Pancreas (tissue), 10 donors: ENCODE measurements at regions not wholly inside any gene's neighbourhood (a gene's known extent, or its start where the extent isn't known, plus 50 kb on each side); places are given as distances from the start of the nearest gene placed in this dataset.

Experiments used
- ATAC-seq, 4 donors: fragments of 200-7000 bp; cut with Tn5 transposase; one replicate each; pipeline versions ENCODE4 v1.8.0 to v1.9.1; 2020; ENCODE audit warnings: mild to moderate bottlenecking in 4 of 4, moderate library complexity in 4 of 4
- DNase-seq, 6 donors: peaks; one replicate each; pipeline ENCODE4 v3.0.0-alpha.2; 2020
- FAIRE-seq: peaks from 2 replicates; lab custom pipeline; 2012; peaks lifted over from hg19 to GRCh38; lab: Jason Lieb, UNC
- H3K27ac ChIP-seq, 4 donors: fragments of 200-600 bp; sonication (generic); 1 replicate in 3 of 4; 2 replicates in 1 of 4; pipeline versions ENCODE4 v1.5.0 to v1.8.0; 2020
- H3K27me3 ChIP-seq, 4 donors: fragments of 200-600 bp; one replicate each; pipeline ENCODE4 v1.8.0; 2021
- H3K36me3 ChIP-seq, 3 donors: fragments of 200-600 bp; sonication (generic) in 1 of 3; one replicate each; pipeline versions ENCODE4 v1.5.0 to v1.8.0; 2020 to 2021
- H3K4me1 ChIP-seq, 3 donors: fragments of 200-600 bp; one replicate each; pipeline ENCODE4 v1.8.0; 2021
- H3K4me3 ChIP-seq, 4 donors: fragments of 200-600 bp; sonication (generic) in 2 of 4; one replicate each; pipeline versions ENCODE4 v1.5.0 to v1.8.0; 2020 to 2021
- H3K9me3 ChIP-seq, 4 donors: fragments of 200-600 bp; one replicate each; pipeline ENCODE4 v1.8.0; 2021
- CTCF ChIP-seq, 4 donors: fragments of 200-600 bp; sonication (generic) in 3 of 4; IDR thresholded peaks; one replicate each; pipeline versions ENCODE4 v1.5.0 to v1.8.0; 2021; ENCODE audit warnings: antibody characterized with exemption in 4 of 4
- WGBS, 2 donors: extraction: QIAGEN DNeasy Blood & Tissue Kit; methylation state at CpG; one replicate each; pipeline ENCODE4 v1.1.7; 2013; 5-methylcytosine and 5-hydroxymethylcytosine counted together
- intact Hi-C, 3 donors: fragments of 100-400 bp; cut with DNase I; formaldehyde crosslinking; loops; one replicate each; pipeline versions ENCODE4 v1.11.1 to v1.14.2; 2022
- donor health status: healthy with polysubstance abuse.
- donor health status: DM: no; HTN: no; CAD: no; lungs with moderate emphysema.
- donor health status: DM: no; HTN: no; CAD: no.
- donor health status: control.
- donor health status: control.
- donor health status: Bipolar disorder and iron deficiency.
- donor health status: DM: yes; HTN: yes; CAD: no.
- donor health status: DM: no; HTN: no; CAD: no.
- donor health status: DM: no; HTN: no; CAD: no.
- donor health status: DM: yes; HTN: yes; CAD: no.

GRCh38 chr6:28775052-28775376, 148.8 kb downstream of the TRIM27 start:
- no peak for FAIRE-seq
- no peaks in the 10 kb centered on the region for H3K36me3 ChIP-seq

DNA sequence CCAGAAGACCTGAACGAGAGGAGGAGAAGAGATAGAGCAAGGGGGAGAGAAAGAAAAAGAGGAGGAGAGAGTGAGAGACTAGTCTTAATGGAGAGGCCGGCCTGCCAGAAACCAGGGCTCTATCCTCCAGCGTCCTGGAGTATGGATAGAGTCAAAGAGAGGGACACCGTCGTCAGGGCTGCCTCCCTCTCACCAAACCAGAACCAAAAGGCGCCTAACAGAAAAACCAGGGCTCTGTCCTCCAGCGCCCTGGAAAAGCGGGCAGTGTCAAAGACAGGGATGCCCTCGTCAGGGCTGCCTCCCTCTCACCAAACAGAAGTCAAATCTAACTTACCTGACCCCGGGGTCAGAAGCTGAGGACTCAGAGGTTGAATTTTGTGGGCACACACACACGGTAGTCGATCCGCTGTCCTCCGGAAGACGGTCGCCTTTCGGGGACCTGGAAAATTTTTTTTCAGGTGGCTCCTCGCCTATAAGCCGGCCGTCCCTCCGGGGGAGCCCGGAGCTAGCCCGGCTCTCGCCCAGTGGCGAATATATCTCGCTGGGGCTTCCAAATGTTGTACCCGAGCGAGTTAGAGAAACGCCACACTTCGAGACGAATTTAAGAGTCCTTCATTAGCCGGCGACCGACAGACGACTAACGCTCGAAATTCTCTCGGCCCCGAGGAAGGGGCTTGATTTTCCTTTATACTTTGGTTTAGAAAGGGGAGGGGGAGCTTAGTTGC, 148.2 kb downstream of the TRIM27 start:
- FAIRE-seq = no peak
- intact Hi-C loops = no loop called here

More at GRCh38 chr6:28775052-28775376, 148.8 kb downstream of the TRIM27 start:
- DNase-seq (no peak), ATAC-seq (no peak)
- no peak for TF ChIP-seq CTCF (IDR thresholded peaks at IDR 0.05)
- no peak overlapping the region for H3K4me3 ChIP-seq
- WGBS, 2 donors = 3 to 4% methylated on average over 12 of the region's 12 CpGs
- intact Hi-C loops = no loop called here
- no peak overlapping the region for H3K27ac ChIP-seq
- H3K4me1 ChIP-seq = no peaks in the 10 kb centered on the region
- peaks cover 0 to 91% (median 14%) of the 10 kb centered on the region in 4 donors for H3K27me3 ChIP-seq
- no peaks in the 10 kb centered on the region for H3K9me3 ChIP-seq

DNA sequence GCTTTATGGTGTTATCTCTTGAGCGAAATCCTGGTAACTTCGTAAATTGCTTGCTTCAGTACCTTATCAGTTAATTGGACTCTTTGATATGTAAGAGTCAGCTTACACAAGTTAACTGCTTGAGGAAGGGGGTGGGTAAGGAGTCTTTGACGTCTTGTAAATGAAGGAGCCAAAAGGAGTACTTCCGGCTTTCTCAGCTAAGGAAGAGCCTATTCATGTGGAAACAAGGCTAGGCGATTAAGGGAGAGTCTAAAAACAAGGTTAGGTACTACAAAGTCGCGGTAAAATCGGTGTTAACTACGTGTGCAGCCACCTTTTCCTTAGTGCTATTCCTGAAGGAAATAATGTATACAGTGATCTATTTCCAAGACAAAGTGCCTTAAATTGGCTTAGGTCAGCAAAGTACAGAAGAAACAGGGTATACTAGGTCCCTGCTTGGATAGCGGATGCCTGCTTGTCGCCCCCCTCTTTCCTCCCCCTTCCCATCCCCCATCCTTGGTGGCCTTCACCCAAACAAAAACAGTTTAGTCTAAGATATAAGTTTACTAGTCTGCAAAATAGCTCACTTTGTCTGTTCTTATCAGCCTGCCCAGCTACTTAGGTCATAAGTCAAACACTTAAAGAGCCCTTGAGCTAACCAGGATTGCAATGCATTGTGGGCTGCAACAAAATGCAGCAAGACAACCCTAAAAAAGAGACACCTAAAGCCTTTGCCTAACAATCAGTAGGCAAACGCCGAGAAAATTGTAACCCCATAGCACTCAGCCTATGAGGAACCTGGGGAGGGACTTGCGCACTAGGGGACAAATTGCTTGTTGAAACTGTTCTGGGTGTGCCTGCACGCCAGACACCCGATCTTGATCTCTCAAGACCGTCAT, 147.3 kb downstream of the TRIM27 start:
- Histone ChIP-seq H3K4me1 (no peaks in the 10 kb centered on the region), H3K27me3 (peaks cover 4 to 89% (median 15%) of the 10 kb centered on the region in 4 donors), H3K4me3 (no peak overlapping the region), H3K27ac (no peak overlapping the region), H3K36me3 (no peaks in the 10 kb centered on the region), H3K9me3 (no peaks in the 10 kb centered on the region)
- no peak for DNase-seq
- FAIRE-seq = no peak
- no peak for ATAC-seq
- 2 to 4% methylated on average over 17 of the region's 17 CpGs for WGBS, 2 donors
- intact Hi-C loops = no loop called here
- no peak for TF ChIP-seq CTCF (IDR thresholded peaks at IDR 0.05)

More for the DNA sequence above, 148.2 kb downstream of the TRIM27 start:
- H3K27me3 ChIP-seq = peaks cover 2 to 91% (median 12%) of the 10 kb centered on the region in 4 donors
- no peak overlapping the region for H3K27ac ChIP-seq
- 2 to 3% methylated on average over 39 of the region's 39 CpGs for WGBS, 2 donors
- ATAC-seq = no peak
- H3K9me3 ChIP-seq = no peaks in the 10 kb centered on the region
- no peak for TF ChIP-seq CTCF (IDR thresholded peaks at IDR 0.05)
- H3K4me1 ChIP-seq = no peaks in the 10 kb centered on the region
- no peak overlapping the region for H3K4me3 ChIP-seq
- DNase-seq = no peak
- no peaks in the 10 kb centered on the region for H3K36me3 ChIP-seq

DNA sequence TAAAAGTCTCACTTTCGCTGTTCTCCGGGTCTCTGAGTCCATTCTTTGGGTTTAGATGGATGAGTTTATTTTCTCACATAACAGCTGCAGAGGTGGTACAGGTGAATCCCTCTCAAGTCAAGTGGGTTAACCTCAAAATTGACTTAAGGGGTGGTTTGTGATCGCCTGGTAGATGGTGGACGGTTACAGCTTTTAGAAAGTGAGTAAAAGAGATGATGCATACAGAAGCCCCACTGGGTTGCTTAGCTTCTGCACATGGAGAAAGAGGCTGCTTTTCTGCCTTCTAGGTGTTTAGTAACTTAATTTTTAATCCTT, 146.7 kb downstream of the TRIM27 start:
- no peak for TF ChIP-seq CTCF (IDR thresholded peaks at IDR 0.05)
- no peak overlapping the region for H3K27ac ChIP-seq
- 1 to 2% methylated on average over 4 of the region's 4 CpGs for WGBS, 2 donors
- no peaks in the 10 kb centered on the region for H3K9me3 ChIP-seq
- FAIRE-seq = no peak
- H3K27me3 ChIP-seq = peaks cover 4 to 91% (median 18%) of the 10 kb centered on the region in 4 donors
- H3K36me3 ChIP-seq = no peaks in the 10 kb centered on the region
- H3K4me3 ChIP-seq = no peak overlapping the region
- ATAC-seq = no peak
- no peaks in the 10 kb centered on the region for H3K4me1 ChIP-seq
- intact Hi-C loops = no loop called here
- DNase-seq = no peak
